NOMO-1 (cell line): ENCODE measurements at regions not wholly inside any gene's neighbourhood (a gene's known extent, or its start where the extent isn't known, plus 50 kb on each side); places are given as distances from the start of the nearest gene placed in this dataset.

Experiments
- DNase-seq, 2 experiments: peaks; one replicate each; lab custom pipeline; 2025; ENCODE audit not compliant: unreplicated experiment in 2 of 2; lab: John Stamatoyannopoulos, UW

GRCh38 chr11:130582176-130582575, 133.7 kb downstream of the ADAMTS15 start:
- no peak for DNase-seq

- no peak for DNase-seq
Observed at GRCh38 chr11:130582981-130583380, 134.5 kb downstream of the ADAMTS15 start.

- no peak for DNase-seq
Observed at GRCh38 chr11:130583801-130584211, 135.4 kb downstream of the ADAMTS15 start.

- DNase-seq, result no peak
Observed at GRCh38 chr11:130585545-130585944, 137.1 kb downstream of the ADAMTS15 start.

- no peak for DNase-seq
Observed at GRCh38 chr11:130587658-130588057, 139.2 kb downstream of the ADAMTS15 start.

- no peak for DNase-seq
Observed at GRCh38 chr11:130588471-130588870, 140.0 kb downstream of the ADAMTS15 start.

- no peak for DNase-seq
Observed at GRCh38 chr11:130592056-130592455, 143.6 kb downstream of the ADAMTS15 start.

- no peak for DNase-seq
Observed at GRCh38 chr11:130593064-130593463, 144.6 kb downstream of the ADAMTS15 start.

GRCh38 chr11:130598433-130598832, 150.0 kb downstream of the ADAMTS15 start:
- DNase-seq, result no peak

GRCh38 chr11:130599073-130599654, 150.7 kb downstream of the ADAMTS15 start:
- DNase-seq, result no peak

GRCh38 chr11:130600139-130600538, 151.7 kb downstream of the ADAMTS15 start:
- DNase-seq, result no peak

GRCh38 chr11:130600616-130601015, 152.2 kb downstream of the ADAMTS15 start:
- no peak for DNase-seq

GRCh38 chr11:130601141-130601540, 152.7 kb downstream of the ADAMTS15 start:
- DNase-seq, result peak in 1 of 2 experiments; percentile 10

- DNase-seq, result no peak
Observed at GRCh38 chr11:130601764-130602460, 153.5 kb downstream of the ADAMTS15 start.

- DNase-seq, result no peak
Observed at GRCh38 chr11:130602641-130603334, 154.3 kb downstream of the ADAMTS15 start.

GRCh38 chr11:130603335-130603906, 155.0 kb downstream of the ADAMTS15 start:
- no peak for DNase-seq

- no peak for DNase-seq
Observed at GRCh38 chr11:130604606-130605005, 156.2 kb downstream of the ADAMTS15 start.

GRCh38 chr11:130606178-130606577, 157.7 kb downstream of the ADAMTS15 start:
- no peak for DNase-seq

- DNase-seq, result no peak
Observed at GRCh38 chr11:130606781-130607511, 158.5 kb downstream of the ADAMTS15 start.

GRCh38 chr11:130608287-130608686, 159.8 kb downstream of the ADAMTS15 start:
- no peak for DNase-seq
